Endothelial cell of umbilical vein (primary cell): ENCODE measurements at regions not wholly inside any gene's neighbourhood (a gene's known extent, or its start where the extent isn't known, plus 50 kb on each side); places are given as distances from the start of the nearest gene placed in this dataset.

Experiments
- CTCF ChIP-seq, 2 donors: IDR thresholded peaks; 1 replicate in 1 of 2; 2 replicates in 1 of 2; pipeline ENCODE4 v1.5.1; 2011; ENCODE audit warnings: low read length in 2 of 2, mild to moderate bottlenecking in 2 of 2, moderate library complexity in 2 of 2, control low read depth in 1 of 2, inconsistent platforms in 1 of 2, low read depth in 1 of 2; ENCODE audit not compliant: insufficient read depth in 1 of 2; ENCODE audit errors: extremely low read depth in 1 of 2
- EZH2 ChIP-seq: IDR thresholded peaks from 2 replicates; pipeline ENCODE4 v1.6.1; 2012; ENCODE audit warnings: borderline replicate concordance, low read depth, mild to moderate bottlenecking, moderate library complexity, low read length, inconsistent platforms; ENCODE audit not compliant: severe bottlenecking
- FOS ChIP-seq: IDR thresholded peaks from 2 replicates; pipeline ENCODE4 v1.6.1; 2011; ENCODE audit warnings: mild to moderate bottlenecking, low read length, moderate library complexity, borderline replicate concordance; ENCODE audit not compliant: insufficient read depth
- JUN ChIP-seq: IDR thresholded peaks from 2 replicates; pipeline ENCODE4 v1.6.1; 2011; ENCODE audit warnings: borderline replicate concordance, low read depth; ENCODE audit not compliant: insufficient read length, insufficient read depth
- MAX ChIP-seq: IDR thresholded peaks from 2 replicates; pipeline ENCODE4 v1.6.1; 2011; ENCODE audit not compliant: insufficient read depth, insufficient read length
- POLR2A ChIP-seq: IDR thresholded peaks from 2 replicates; pipeline ENCODE4 v1.6.1; 2012; ENCODE audit warnings: low read depth, mild to moderate bottlenecking, control low read depth, low read length
- POLR2AphosphoS5 ChIP-seq: IDR thresholded peaks from 2 replicates; pipeline ENCODE4 v1.6.1; 2012; ENCODE audit warnings: low read depth, mild to moderate bottlenecking, control low read depth, low read length, moderate library complexity; ENCODE audit not compliant: insufficient read depth

GRCh38 chr2:88342749-88343148 is 109.7 kb downstream of the FOXI3 start:
- no peak for TF ChIP-seq POLR2A
- no peak for TF ChIP-seq JUN
- TF ChIP-seq CTCF (IDR thresholded peaks at IDR 0.05; ENCODE audit: extremely low read depth in 1 of 2, insufficient read depth in 1 of 2, low read depth in 1 of 2, low read length in 2 of 2): no peak
- TF ChIP-seq MAX: no peak
- no peak for TF ChIP-seq EZH2
- TF ChIP-seq POLR2AphosphoS5: no peak
- TF ChIP-seq FOS: no peak
